ENCODE measurements at regions not wholly inside any gene's neighbourhood (a gene's known extent, or its start where the extent isn't known, plus 50 kb on each side); places are given as distances from the start of the nearest gene placed in this dataset.

- H3K9me3 ChIP-seq (replicated peaks in 1 of 2; ENCODE audit: control insufficient read depth in 1 of 2, insufficient read depth in 1 of 2, low read length in 2 of 2): no peaks in the 10 kb centered on the region
- H3K36me3 Mint-ChIP-seq: no peaks in the 10 kb centered on the region
- H3K36me3 ChIP-seq (replicated peaks in 1 of 2; ENCODE audit: control insufficient read depth in 1 of 2, insufficient read depth in 2 of 2, low read length in 2 of 2): no peaks in the 10 kb centered on the region
- TF ChIP-seq CTCF (IDR thresholded peaks at IDR 0.05): no peak
- no peak overlapping the region for H3K4me3 ChIP-seq (replicated peaks in 1 of 3; ENCODE audit: low read depth in 2 of 3, low read length in 3 of 3)
- intact Hi-C loops (cut with micrococcal nuclease): no loop called here
- H3K27me3 Mint-ChIP-seq (ENCODE audit: low read depth in 3 of 3): no peaks in the 10 kb centered on the region
- H3K9ac ChIP-seq (ENCODE audit: insufficient read depth, low read length, poor library complexity, severe bottlenecking): no peak overlapping the region
- DNase-seq: no peak
- no peaks in the 10 kb centered on the region for H3K27me3 ChIP-seq (ENCODE audit: control insufficient read depth in 2 of 2, insufficient read depth in 2 of 2, low read length in 2 of 2)
- no peak overlapping the region for H3K4me3 Mint-ChIP-seq
- H3K4me1 ChIP-seq (ENCODE audit: control insufficient read depth in 1 of 2, insufficient read depth in 2 of 2, low read length in 2 of 2): no peaks in the 10 kb centered on the region
- no peaks in the 10 kb centered on the region for H4K20me1 ChIP-seq (ENCODE audit: insufficient read depth, low read length)
- H3K4me2 ChIP-seq (replicated peaks; ENCODE audit: extremely low read depth, low read length, poor library complexity, severe bottlenecking): no peak overlapping the region
- H3K9me3 Mint-ChIP-seq: peaks cover 0 to 2% (median 0%) of the 10 kb centered on the region in 7 donors
- H3K27ac Mint-ChIP-seq: no peak overlapping the region
- no peak overlapping the region for H3K27ac ChIP-seq (ENCODE audit: low read depth in 1 of 2, low read length in 2 of 2)
- H2AFZ ChIP-seq (ENCODE audit: insufficient read depth, low read depth, low read length, poor library complexity, severe bottlenecking): no peak overlapping the region
- no peaks in the 10 kb centered on the region for H3K79me2 ChIP-seq (ENCODE audit: insufficient read depth, low read length)
- no peaks in the 10 kb centered on the region for H3K4me1 Mint-ChIP-seq
Observed at GRCh38 chr4:65066106-65066505, 604.2 kb downstream of the EPHA5 start.

- DNase-seq: no peak
- H3K27me3 ChIP-seq (ENCODE audit: control insufficient read depth in 2 of 2, insufficient read depth in 2 of 2, low read length in 2 of 2): no peaks in the 10 kb centered on the region
- no peak overlapping the region for H3K9ac ChIP-seq (ENCODE audit: insufficient read depth, low read length, poor library complexity, severe bottlenecking)
- H2AFZ ChIP-seq (ENCODE audit: insufficient read depth, low read depth, low read length, poor library complexity, severe bottlenecking): no peak overlapping the region
- Mint-ChIP-seq H3K27ac (no peak overlapping the region), H3K4me1 (no peaks in the 10 kb centered on the region), H3K4me3 (no peak overlapping the region), H3K36me3 (no peaks in the 10 kb centered on the region), H3K9me3 (peaks cover 0 to 4% (median 0%) of the 10 kb centered on the region in 7 donors), H3K27me3 (ENCODE audit: low read depth in 3 of 3) (no peaks in the 10 kb centered on the region)
- H3K4me1 ChIP-seq (ENCODE audit: control insufficient read depth in 1 of 2, insufficient read depth in 2 of 2, low read length in 2 of 2): no peaks in the 10 kb centered on the region
- H4K20me1 ChIP-seq (ENCODE audit: insufficient read depth, low read length): no peaks in the 10 kb centered on the region
- H3K36me3 ChIP-seq (replicated peaks in 1 of 2; ENCODE audit: control insufficient read depth in 1 of 2, insufficient read depth in 2 of 2, low read length in 2 of 2): no peaks in the 10 kb centered on the region
- peaks cover under 1 to 1% of the 10 kb centered on the region in 2 donors for H3K9me3 ChIP-seq (replicated peaks in 1 of 2; ENCODE audit: control insufficient read depth in 1 of 2, insufficient read depth in 1 of 2, low read length in 2 of 2)
- no peak overlapping the region for H3K4me2 ChIP-seq (replicated peaks; ENCODE audit: extremely low read depth, low read length, poor library complexity, severe bottlenecking)
- TF ChIP-seq CTCF (IDR thresholded peaks at IDR 0.05): no peak
- no peak overlapping the region for H3K4me3 ChIP-seq (replicated peaks in 1 of 3; ENCODE audit: low read depth in 2 of 3, low read length in 3 of 3)
- H3K79me2 ChIP-seq (ENCODE audit: insufficient read depth, low read length): no peaks in the 10 kb centered on the region
- no CpG with 5 or more reads among the region's 1 CpG for WGBS (ENCODE audit: insufficient coverage)
- intact Hi-C loops (cut with micrococcal nuclease): no loop called here
- H3K27ac ChIP-seq (ENCODE audit: low read depth in 1 of 2, low read length in 2 of 2): no peak overlapping the region
Observed at GRCh38 chr4:65063601-65064000, 606.7 kb downstream of the EPHA5 start.

Measured in CD14-positive monocyte (primary cell).